K562 (cell line): ENCODE measurements at regions not wholly inside any gene's neighbourhood (a gene's known extent, or its start where the extent isn't known, plus 50 kb on each side); places are given as distances from the start of the nearest gene placed in this dataset.

Experiments
- ATAC-seq: fragments of 200-7000 bp; cut with Tn5 transposase; 3 replicates; pipeline ENCODE4 v1.9.1; 2020; ENCODE audit warnings: moderate library complexity
- BruUV-seq: library from RNA; stranded (reverse); fragments of 400-500 nt; replicated peaks from 2 replicates; lab custom pipeline; 2021; lab: Mats Ljungman, UMichigan
- CTCF ChIA-PET: fragments of 300-600 bp; formaldehyde crosslinking; extraction: SDS; loops from one replicate; lab custom pipeline; 2021; ENCODE audit warnings: low intra/inter-chr PET ratio; lab: Yijun Ruan, JAX
- POLR2A ChIA-PET: fragments of 300-600, 350-650 bp; sonication (Branson Sonifier 250); formaldehyde crosslinking; extraction: SDS; loops from one replicate; lab custom pipeline; 2021; ENCODE audit warnings: antibody characterized with exemption, inconsistent platforms; lab: Yijun Ruan, JAX
- DNase-seq, 4 experiments: peaks; one replicate each; pipeline versions ENCODE4 v3.0.0 to v3.0.0-alpha.2; 2011 to 2018; ENCODE audit warnings: low spot score in 3 of 4, mixed read lengths in 3 of 4; ENCODE audit errors: extremely low read depth in 1 of 4
- FAIRE-seq: peaks from 2 replicates; lab custom pipeline; 2011; peaks lifted over from hg19 to GRCh38; lab: Jason Lieb, UNC
- H2AFZ ChIP-seq: 2 replicates; pipeline ENCODE4 v1.6.0; 2011; ENCODE audit warnings: low read depth, low read length, control low read depth, inconsistent platforms
- H3K27ac ChIP-seq: fragments of 200-600 bp; 3 replicates; pipeline ENCODE4 v1.8.0; 2011; ENCODE audit warnings: low read depth, mild to moderate bottlenecking, control low read depth, inconsistent platforms, low read length, moderate library complexity, mixed read lengths; ENCODE audit errors: extremely low read depth
- H3K27me3 ChIP-seq, 2 experiments: fragments of 300-600 bp in 1 of 2; 2 replicates in 1 of 2; 3 replicates in 1 of 2; pipeline versions ENCODE4 v1.6.0 to v1.8.0; 2011; ENCODE audit warnings: inconsistent platforms in 2 of 2, low read length in 2 of 2, mild to moderate bottlenecking in 1 of 2, mixed read lengths in 1 of 2, moderate library complexity in 1 of 2; ENCODE audit not compliant: control insufficient read depth in 2 of 2, insufficient read depth in 2 of 2
- H3K36me3 ChIP-seq: fragments of 300-600 bp; 3 replicates; pipeline ENCODE4 v1.8.0; 2011; ENCODE audit warnings: mild to moderate bottlenecking, low read length, inconsistent platforms; ENCODE audit not compliant: control insufficient read depth, insufficient read depth
- H3K4me1 ChIP-seq, 2 experiments: fragments of 200-600 bp in 1 of 2; replicated peaks in 1 of 2; 2 replicates in 1 of 2; 3 replicates in 1 of 2; pipeline versions ENCODE4 v1.5.1 to v1.8.0; 2011; ENCODE audit warnings: inconsistent platforms in 2 of 2, low read length in 2 of 2, mild to moderate bottlenecking in 1 of 2, mixed read lengths in 1 of 2, moderate library complexity in 1 of 2; ENCODE audit not compliant: control insufficient read depth in 2 of 2, insufficient read depth in 2 of 2
- H3K4me2 ChIP-seq: 2 replicates; pipeline ENCODE4 v1.6.1; 2011; ENCODE audit warnings: low read length, control low read depth, inconsistent platforms, mixed read lengths; ENCODE audit not compliant: insufficient read depth
- H3K4me3 ChIP-seq: fragments of 200-600 bp; sonication (generic), shearing (Covaris generic); 2 replicates; pipeline ENCODE4 v1.5.1; 2016; ENCODE audit warnings: control low read depth, inconsistent platforms
- H3K79me2 ChIP-seq: fragments of 200-600 bp; 3 replicates; pipeline ENCODE4 v1.8.0; 2011; ENCODE audit warnings: low read length, inconsistent platforms; ENCODE audit not compliant: control insufficient read depth, insufficient read depth
- H3K9ac ChIP-seq, 2 experiments: 2 replicates each; pipeline versions ENCODE4 v1.6.0 to v1.6.1; 2011; ENCODE audit warnings: low read depth in 2 of 2, low read length in 2 of 2, control low read depth in 1 of 2, inconsistent platforms in 1 of 2, mild to moderate bottlenecking in 1 of 2, mixed read lengths in 1 of 2; ENCODE audit not compliant: insufficient read depth in 1 of 2
- H3K9me1 ChIP-seq: one replicate; pipeline ENCODE4 v1.6.0; 2011; ENCODE audit warnings: inconsistent platforms, mild to moderate bottlenecking, low read length, moderate library complexity; ENCODE audit not compliant: control insufficient read depth, insufficient read depth
- H3K9me3 ChIP-seq: replicated peaks from 2 replicates; pipeline ENCODE4 v1.5.1; 2011; ENCODE audit warnings: low read depth, low read length, inconsistent platforms; ENCODE audit not compliant: control insufficient read depth, insufficient read depth
- H4K20me1 ChIP-seq: replicated peaks from 2 replicates; pipeline ENCODE4 v1.6.1; 2011; ENCODE audit warnings: low read length, inconsistent platforms, mixed read lengths; ENCODE audit not compliant: control insufficient read depth, insufficient read depth
- ARNT ChIP-seq, 2 experiments: fragments of 450-650 bp; IDR thresholded peaks; 2 replicates each; pipeline ENCODE4 v1.6.1; 2016; ENCODE audit warnings: mild to moderate bottlenecking in 1 of 2
- ETV6 ChIP-seq, 3 experiments: fragments of 150-350 bp in 1 of 3; sonication (generic) in 1 of 3; formaldehyde crosslinking in 1 of 3; IDR thresholded peaks; 2 replicates each; pipeline versions ENCODE4 v1.6.1 to v1.8.0; 2014 to 2022; ENCODE audit warnings: borderline replicate concordance in 2 of 3, low read depth in 2 of 3, antibody characterized with exemption in 1 of 3, low read length in 1 of 3, mild to moderate bottlenecking in 1 of 3, missing genetic modification reagents in 1 of 3
- HNRNPK ChIP-seq: fragments of 200-400 bp; formaldehyde crosslinking; IDR thresholded peaks from one replicate; pipeline ENCODE4 v1.6.1; 2018; ENCODE audit warnings: mild to moderate bottlenecking, low read depth, low read length; ENCODE audit not compliant: poor library complexity, severe bottlenecking
- HNRNPUL1 ChIP-seq: fragments of 200-400 bp; formaldehyde crosslinking; IDR thresholded peaks from 2 replicates; pipeline ENCODE4 v1.6.1; 2017; ENCODE audit warnings: low read length
- KAT7 ChIP-seq: sonication (generic); formaldehyde crosslinking; IDR thresholded peaks from 2 replicates; pipeline ENCODE4 v1.8.0; 2022; ENCODE audit warnings: missing genetic modification reagents, mild to moderate bottlenecking, borderline replicate concordance
- MAFF ChIP-seq: IDR thresholded peaks from 2 replicates; pipeline ENCODE4 v1.6.1; 2012; ENCODE audit warnings: low read length, improper control_type of control experiment
- NEUROD1 ChIP-seq: fragments of 150-350 bp; IDR thresholded peaks from 2 replicates; pipeline ENCODE4 v1.6.1; 2014; ENCODE audit warnings: borderline replicate concordance, low read length, low read depth; ENCODE audit not compliant: partially characterized antibody
- PTRF ChIP-seq: fragments of 450-650 bp; IDR thresholded peaks from 2 replicates; pipeline ENCODE4 v1.6.1; 2016; ENCODE audit warnings: mild to moderate bottlenecking, missing genetic modification characterization, missing compliant biosample characterization
- SIN3B ChIP-seq: fragments of 450-650 bp; IDR thresholded peaks from 2 replicates; pipeline ENCODE4 v1.6.1; 2017; ENCODE audit warnings: low read depth, mild to moderate bottlenecking, moderate library complexity
- ZNF165 ChIP-seq: fragments of 250-450 bp; sonication (Bioruptor Pico); IDR thresholded peaks from 2 replicates; pipeline ENCODE4 v1.4.0; 2020; ENCODE audit warnings: borderline replicate concordance
- ZNF232 ChIP-seq: sonication (generic); formaldehyde crosslinking; IDR thresholded peaks from 2 replicates; pipeline ENCODE4 v1.8.0; 2022; ENCODE audit warnings: mild to moderate bottlenecking, missing genetic modification reagents
- ZNF24 ChIP-seq: fragments of 450-650 bp; IDR thresholded peaks from 2 replicates; pipeline ENCODE4 v1.6.1; 2016
- ZNF445 ChIP-seq: fragments of 250-450 bp; sonication (Bioruptor Pico); IDR thresholded peaks from 2 replicates; pipeline ENCODE4 v1.4.0; 2020; ENCODE audit warnings: low read depth, mild to moderate bottlenecking, moderate library complexity
- ZNF551 ChIP-seq: fragments of 250-450 bp; sonication (Bioruptor Pico); IDR thresholded peaks from 2 replicates; pipeline ENCODE4 v1.5.0; 2021; ENCODE audit warnings: mild to moderate bottlenecking, moderate library complexity
- ZNF583 ChIP-seq: fragments of 250-450 bp; sonication (Bioruptor Pico); IDR thresholded peaks from 2 replicates; pipeline ENCODE4 v1.4.0; 2020
- ZNF778 ChIP-seq: fragments of 450-650 bp; formaldehyde crosslinking; IDR thresholded peaks from 2 replicates; pipeline ENCODE4 v1.4.0; 2020; ENCODE audit warnings: mild to moderate bottlenecking, moderate library complexity
- WGBS: fragments of 100-300 bp; shearing (Covaris generic); methylation state at CpG from one replicate; pipeline ENCODE4 v1.1.6; 2016; ENCODE audit warnings: low coverage, mixed read lengths; ENCODE audit not compliant: insufficient coverage; ENCODE audit errors: missing lambda C conversion rate; 5-methylcytosine and 5-hydroxymethylcytosine counted together
- in situ Hi-C: fragments of 300-500 bp; cut with MboI; formaldehyde crosslinking; loops from 4 replicates; pipeline ENCODE4 v1.15.0; 2018; ENCODE audit warnings: inconsistent platforms, mixed read lengths
- intact Hi-C: fragments of 100-400 bp; cut with micrococcal nuclease; formaldehyde crosslinking; loops from 2 replicates; pipeline ENCODE4 v1.14.2; 2022
- TF ChIP-seq, protein P1 (sequence below): sonication (generic); formaldehyde crosslinking; IDR thresholded peaks from 2 replicates; pipeline ENCODE4 v1.8.1; 2022; ENCODE audit warnings: missing genetic modification reagents
- TF ChIP-seq, protein P2 (sequence below): fragments of 450-650 bp; IDR thresholded peaks from 2 replicates; pipeline ENCODE4 v1.6.1; 2016; ENCODE audit warnings: low read depth, mild to moderate bottlenecking, moderate library complexity

DNA sequence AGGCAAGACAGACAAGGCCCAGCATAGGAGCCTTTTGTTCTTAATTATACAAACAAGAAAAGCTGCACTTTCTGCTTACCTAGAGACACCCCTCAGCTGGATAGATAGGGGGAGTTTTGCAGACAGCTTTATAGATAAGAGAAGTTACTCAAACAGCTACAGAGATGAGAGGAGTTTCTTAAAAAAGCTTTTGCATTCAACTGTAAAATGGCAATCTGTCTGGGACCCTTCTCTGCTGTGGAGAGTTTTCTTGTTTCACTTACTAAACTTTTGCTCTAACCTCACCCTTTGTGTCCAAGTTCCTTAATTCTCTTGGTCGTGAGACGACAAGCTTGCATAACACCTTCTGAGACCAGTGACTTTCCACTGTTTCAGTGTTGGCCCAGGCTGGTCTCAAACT lies 103.8 kb upstream of the CHORDC1 start:
- in situ Hi-C loops: no loop called here
- no peaks in the 10 kb centered on the region for H3K79me2 ChIP-seq
- H3K4me3 ChIP-seq: no peak overlapping the region
- intact Hi-C loops: no loop called here
- H3K9ac ChIP-seq: no peak overlapping the region
- WGBS: 0% methylated on average over 2 of the region's 2 CpGs
- H3K4me1 ChIP-seq: no peaks in the 10 kb centered on the region
- ChIA-PET POLR2A (no interaction called here), CTCF (no interaction called here)
- no peak overlapping the region for H3K4me2 ChIP-seq
- ATAC-seq (no peak), DNase-seq (no peak), FAIRE-seq (no peak)
- no peaks in the 10 kb centered on the region for H3K9me3 ChIP-seq
- no peak overlapping the region for H3K27ac ChIP-seq
- BruUV-seq: no TSS peak
- H2AFZ ChIP-seq: no peak overlapping the region
- H3K9me1 ChIP-seq: no peaks in the 10 kb centered on the region
- no peaks in the 10 kb centered on the region for H3K36me3 ChIP-seq
- H4K20me1 ChIP-seq: no peaks in the 10 kb centered on the region
- H3K27me3 ChIP-seq: no peaks in the 10 kb centered on the region
- no peak for TF ChIP-seq MAFF
- no peak for TF ChIP-seq ZNF583 (CRISPR knock-in tag)

DNA sequence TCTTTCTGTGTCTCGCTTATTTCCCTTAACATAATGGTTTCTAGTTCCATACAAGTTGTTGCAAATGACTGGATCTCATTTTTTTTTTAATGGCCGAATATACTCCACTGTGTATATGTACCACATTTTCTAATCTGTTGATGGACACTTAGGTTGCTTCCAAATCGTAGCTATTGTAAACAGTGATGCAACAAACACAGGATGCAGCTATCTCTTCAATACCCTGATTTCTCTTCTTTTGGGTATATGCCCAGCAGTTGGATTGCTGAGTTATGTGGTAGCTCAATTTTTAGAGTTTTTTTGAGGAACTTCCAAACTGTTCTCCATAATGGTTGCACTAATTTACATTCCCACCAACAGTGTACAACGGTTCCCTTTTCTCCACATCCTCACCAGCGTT lies 100.4 kb upstream of the CHORDC1 start:
- no peaks in the 10 kb centered on the region for H3K9me3 ChIP-seq
- no peak overlapping the region for H3K4me3 ChIP-seq
- ATAC-seq (no peak), DNase-seq (no peak), FAIRE-seq (no peak)
- H3K27me3 ChIP-seq: no peaks in the 10 kb centered on the region
- TF ChIP-seq ZNF551 (CRISPR knock-in tag) (no peak), KAT7 (CRISPR knock-in tag) (no peak), ZNF445 (no peak), ZNF232 (CRISPR knock-in tag) (no peak), NEUROD1 (no peak), HNRNPK (no peak), HNRNPUL1 (no peak), PTRF (tag) (no peak), ZNF24 (no peak), ETV6 (IDR thresholded peaks at IDR 0.05; ENCODE audit: borderline replicate concordance in 1 of 2, low read depth in 2 of 2, low read length in 1 of 2) (no peak), ETV6 (CRISPR knock-in tag; IDR thresholded peaks at IDR 0.05; ENCODE audit: borderline replicate concordance) (no peak), ARNT (IDR thresholded peaks at IDR 0.05) (no peak), SIN3B (no peak), ZNF778 (CRISPR knock-in tag) (no peak), ZNF165 (CRISPR knock-in tag) (no peak)
- TF ChIP-seq, protein P1, sequence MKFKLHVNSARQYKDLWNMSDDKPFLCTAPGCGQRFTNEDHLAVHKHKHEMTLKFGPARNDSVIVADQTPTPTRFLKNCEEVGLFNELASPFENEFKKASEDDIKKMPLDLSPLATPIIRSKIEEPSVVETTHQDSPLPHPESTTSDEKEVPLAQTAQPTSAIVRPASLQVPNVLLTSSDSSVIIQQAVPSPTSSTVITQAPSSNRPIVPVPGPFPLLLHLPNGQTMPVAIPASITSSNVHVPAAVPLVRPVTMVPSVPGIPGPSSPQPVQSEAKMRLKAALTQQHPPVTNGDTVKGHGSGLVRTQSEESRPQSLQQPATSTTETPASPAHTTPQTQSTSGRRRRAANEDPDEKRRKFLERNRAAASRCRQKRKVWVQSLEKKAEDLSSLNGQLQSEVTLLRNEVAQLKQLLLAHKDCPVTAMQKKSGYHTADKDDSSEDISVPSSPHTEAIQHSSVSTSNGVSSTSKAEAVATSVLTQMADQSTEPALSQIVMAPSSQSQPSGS (CRISPR knock-in tag): no peak
- TF ChIP-seq, protein P2, sequence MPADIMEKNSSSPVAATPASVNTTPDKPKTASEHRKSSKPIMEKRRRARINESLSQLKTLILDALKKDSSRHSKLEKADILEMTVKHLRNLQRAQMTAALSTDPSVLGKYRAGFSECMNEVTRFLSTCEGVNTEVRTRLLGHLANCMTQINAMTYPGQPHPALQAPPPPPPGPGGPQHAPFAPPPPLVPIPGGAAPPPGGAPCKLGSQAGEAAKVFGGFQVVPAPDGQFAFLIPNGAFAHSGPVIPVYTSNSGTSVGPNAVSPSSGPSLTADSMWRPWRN: no peak
- H3K27ac ChIP-seq: no peak overlapping the region
- no peak overlapping the region for H3K4me2 ChIP-seq
- POLR2A ChIA-PET: no interaction called here
- no peaks in the 10 kb centered on the region for H3K9me1 ChIP-seq
- CTCF ChIA-PET: no interaction called here
- H2AFZ ChIP-seq: no peak overlapping the region
- H3K79me2 ChIP-seq: no peaks in the 10 kb centered on the region
- H3K36me3 ChIP-seq: no peaks in the 10 kb centered on the region
- in situ Hi-C loops: no loop called here
- H3K4me1 ChIP-seq: no peaks in the 10 kb centered on the region
- no peak overlapping the region for H3K9ac ChIP-seq
- WGBS: 0% methylated on average over 5 of the region's 5 CpGs
- H4K20me1 ChIP-seq: no peaks in the 10 kb centered on the region
- intact Hi-C loops: no loop called here
- BruUV-seq: no TSS peak
